Motor neuron (in vitro differentiated cells): ENCODE measurements at regions not wholly inside any gene's neighbourhood (a gene's known extent, or its start where the extent isn't known, plus 50 kb on each side); places are given as distances from the start of the nearest gene placed in this dataset.
"Not testable (repeated sequence)": the region's sequence is repeated elsewhere in the genome, so short reads cannot be mapped to it uniquely, and the experiment has no call there.

Experiments used
- ATAC-seq, 8 experiments: fragments of 200-7000 bp; cut with Tn5 transposase; replicated peaks in 6 of 8; 2 replicates each; pipeline ENCODE4 v1.8.0; 2021; ENCODE audit warnings: mild to moderate bottlenecking in 8 of 8, moderate library complexity in 8 of 8
- H3K27ac ChIP-seq, 2 donors: fragments of 250-450 bp; sonication (Bioruptor Pico); 2 replicates each; pipeline ENCODE4 v1.9.0; 2021; ENCODE audit warnings: antibody characterized with exemption in 2 of 2, mild to moderate bottlenecking in 2 of 2, moderate library complexity in 1 of 2
- H3K4me1 ChIP-seq, 2 donors: fragments of 250-450 bp; sonication (Bioruptor Pico); replicated peaks in 1 of 2; 2 replicates each; pipeline ENCODE4 v1.6.1; 2021; ENCODE audit warnings: antibody characterized with exemption in 2 of 2, mild to moderate bottlenecking in 2 of 2, moderate library complexity in 1 of 2
- H3K4me3 ChIP-seq, 5 donors: fragments of 250-450 bp; sonication (Bioruptor Pico); 2 replicates each; pipeline ENCODE4 v1.9.0; 2021; ENCODE audit warnings: antibody characterized with exemption in 5 of 5, mild to moderate bottlenecking in 5 of 5, moderate library complexity in 4 of 5
- WGBS, 10 experiments: fragments of 450-650 bp; shearing (Covaris generic); methylation state at CpG; one replicate each; pipeline ENCODE4 v1.0.0; 2022; 5-methylcytosine and 5-hydroxymethylcytosine counted together
- in situ Hi-C, 9 experiments: fragments of 400-800 bp; cut with MboI; loops; one replicate each; pipeline ENCODE4 v1.15.0; 2021; ENCODE audit warnings: low sequenced_read_pairs in 9 of 9, low pct_unique_long_range_greater_than_20kb in 2 of 9; ENCODE audit not compliant: unreplicated experiment in 9 of 9

DNA sequence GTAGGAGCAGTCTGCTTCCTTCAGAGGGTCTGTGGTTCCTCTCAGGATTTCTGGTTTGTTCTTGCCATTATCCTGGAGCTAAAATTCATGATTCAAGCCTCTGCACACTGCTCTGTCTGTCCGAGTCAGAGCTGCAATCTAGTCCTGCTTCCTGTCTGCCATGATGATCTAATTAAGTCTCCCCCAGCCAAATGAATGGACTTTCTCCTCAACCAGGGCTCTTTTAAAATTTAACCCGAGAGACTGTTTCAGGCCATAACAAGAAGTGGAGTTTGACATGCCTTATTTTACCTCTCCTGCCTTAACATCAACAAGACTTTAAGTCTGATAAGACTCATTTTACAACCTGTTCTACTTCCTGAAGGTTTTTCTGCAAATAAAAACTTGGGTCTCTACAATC is 1009.6 kb upstream of the DDX18 start:
- no peak overlapping the region for H3K27ac ChIP-seq
- in situ Hi-C loops: no loop called here
- no peak overlapping the region for H3K4me3 ChIP-seq
- no peaks in the 10 kb centered on the region for H3K4me1 ChIP-seq
- 0 to 88% (median 26%) methylated on average over 1 to 2 of the region's 2 CpGs; no CpG with 5 or more reads in 2 of the 10 experiments for WGBS, 10 experiments
- ATAC-seq: no peak

DNA sequence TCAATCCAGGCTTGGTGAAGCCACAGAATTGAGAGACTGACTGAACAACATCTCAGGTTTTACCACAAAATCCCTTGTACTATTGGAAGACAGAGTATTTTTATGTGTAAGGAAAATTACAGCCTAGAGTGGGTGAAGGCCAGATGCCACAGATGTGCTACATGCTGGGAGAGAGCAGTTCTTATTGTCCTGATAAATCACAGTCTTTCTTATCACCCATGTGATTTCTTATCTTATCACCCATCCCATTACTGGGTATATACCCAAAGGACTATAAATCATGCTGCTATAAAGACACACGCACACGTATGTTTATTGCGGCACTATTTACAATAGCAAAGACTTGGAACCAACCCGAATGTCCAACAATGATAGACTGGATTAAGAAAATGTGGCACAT is 1008.0 kb upstream of the DDX18 start:
- no CpG with 5 or more reads among the region's 4 CpGs for WGBS, 10 experiments
- in situ Hi-C loops, H3K27ac ChIP-seq, ATAC-seq, H3K4me1 ChIP-seq, H3K4me3 ChIP-seq: not testable (repeated sequence)

DNA sequence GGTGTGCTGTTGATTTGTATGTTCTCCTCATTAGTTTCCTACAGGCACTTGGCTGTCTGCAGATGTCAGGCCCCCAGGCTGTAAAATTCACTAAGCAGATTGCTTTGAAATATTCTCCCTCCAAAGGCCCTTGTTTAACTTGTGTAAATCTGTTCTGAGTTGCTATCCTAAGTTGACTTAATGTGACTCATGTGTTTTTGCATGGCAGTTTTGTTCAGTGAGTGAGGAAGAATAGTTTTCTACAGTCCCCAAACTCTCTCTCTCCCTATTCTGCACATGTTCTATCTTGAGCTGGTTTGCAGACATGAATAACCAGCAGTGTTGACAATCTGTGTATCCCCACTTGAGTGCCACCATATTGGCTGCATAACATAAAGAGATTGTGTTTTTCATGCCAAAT is 1005.4 kb upstream of the DDX18 start:
- in situ Hi-C loops: no loop called here
- ATAC-seq: peak in 5 of 8 experiments; percentile 29 to 86 (median 49)
- H3K27ac ChIP-seq: no peak overlapping the region

DNA sequence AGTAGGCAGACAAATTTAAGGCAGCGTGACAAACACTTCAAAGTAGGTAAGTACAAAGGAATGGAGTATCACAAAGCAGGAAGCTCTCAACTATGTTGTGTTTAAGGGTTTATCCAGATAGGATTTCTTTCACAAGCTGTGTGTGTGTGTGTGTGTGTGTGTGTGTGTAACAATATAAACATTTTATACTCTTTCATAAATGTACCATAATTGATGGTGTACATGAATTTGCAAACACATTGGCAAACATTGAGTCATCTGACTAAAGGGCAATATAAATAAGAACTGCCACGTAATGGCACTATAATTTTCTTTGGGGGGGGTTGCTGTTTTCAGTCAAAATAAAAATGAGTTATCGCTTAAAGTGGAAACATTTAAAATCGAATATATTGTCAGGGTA is 1004.4 kb upstream of the DDX18 start:
- in situ Hi-C loops: no loop called here
- no peak overlapping the region for H3K27ac ChIP-seq
- ATAC-seq: peak in 1 of 8 experiments; percentile 16
- H3K4me3 ChIP-seq: no peak overlapping the region
- 6 to 95% (median 53%) methylated on average over 2 to 4 of the region's 4 CpGs; no CpG with 5 or more reads in 2 of the 10 experiments for WGBS, 10 experiments
- no peaks in the 10 kb centered on the region for H3K4me1 ChIP-seq

More for the DNA sequence above, 1005.4 kb upstream of the DDX18 start:
- Histone ChIP-seq H3K4me1 (no peaks in the 10 kb centered on the region), H3K4me3 (no peak overlapping the region)

DNA sequence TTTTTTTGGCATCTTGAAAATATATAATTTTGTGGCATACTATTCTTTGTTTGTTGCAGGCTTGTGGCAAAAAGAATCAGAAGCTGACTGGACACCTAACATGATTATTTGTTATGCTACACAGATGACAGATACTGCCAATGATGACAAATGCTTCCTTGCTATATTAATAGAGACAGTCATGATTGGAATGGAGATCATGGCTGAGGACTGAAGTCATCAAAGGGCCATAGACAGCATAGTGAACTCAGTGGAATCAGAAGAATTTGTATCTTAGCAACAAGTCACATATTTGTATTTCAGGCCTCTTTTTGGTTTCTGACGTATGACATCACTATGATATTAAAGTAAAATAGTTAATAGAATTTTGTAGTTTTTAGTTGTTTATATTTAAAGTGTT is 1003.8 kb upstream of the DDX18 start:
- in situ Hi-C loops: no loop called here
- 0 to 88% (median 46%) methylated on average over 1 of the region's 1 CpG; no CpG with 5 or more reads in 1 of the 10 experiments for WGBS, 10 experiments
- Histone ChIP-seq H3K4me3 (no peak overlapping the region), H3K4me1 (no peaks in the 10 kb centered on the region), H3K27ac (no peak overlapping the region)
- no peak for ATAC-seq

DNA sequence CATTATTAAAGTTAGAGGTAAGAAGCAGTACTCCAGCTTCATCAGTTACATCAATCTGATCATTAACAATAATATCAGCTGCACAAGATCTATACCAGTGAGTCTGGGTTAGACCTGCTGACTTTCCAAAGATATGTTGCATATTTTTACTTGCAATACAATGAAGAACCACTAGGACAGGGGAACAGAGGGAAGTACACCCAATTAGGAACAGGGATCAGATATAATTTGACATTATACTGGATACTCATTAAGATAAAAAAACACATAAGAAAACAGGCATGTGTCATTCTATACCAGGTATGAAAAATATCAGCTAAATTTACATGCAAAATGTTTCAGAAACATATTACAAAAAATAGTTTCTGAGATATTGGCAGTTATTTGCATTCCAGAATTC is 995.1 kb upstream of the DDX18 start:
- in situ Hi-C loops: no loop called here
- Histone ChIP-seq H3K27ac (no peak overlapping the region), H3K4me1 (no peaks in the 10 kb centered on the region)

DNA sequence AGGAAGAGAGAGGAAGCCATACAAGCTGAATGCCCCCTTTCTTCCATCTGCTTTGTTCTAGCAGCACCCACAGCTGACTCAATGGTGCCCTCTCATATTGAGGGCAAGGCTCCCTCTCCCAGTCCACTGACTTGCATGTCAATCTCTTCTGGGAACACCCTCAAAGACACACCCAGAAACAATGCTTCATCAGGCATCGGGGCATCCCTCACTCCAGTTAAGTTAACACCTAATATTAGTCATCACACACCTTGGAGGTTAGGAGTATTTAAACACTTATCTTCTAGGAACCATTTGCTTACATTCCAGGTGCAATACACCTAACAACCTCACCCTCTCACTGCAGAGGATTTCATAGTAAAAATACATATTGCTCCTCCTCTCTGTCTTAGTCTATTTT is 993.5 kb upstream of the DDX18 start:
- WGBS, 10 experiments: 0 to 100% (median 60%) methylated on average over 1 of the region's 1 CpG; no CpG with 5 or more reads in 7 of the 10 experiments
- in situ Hi-C loops: no loop called here
- no peak for ATAC-seq
- Histone ChIP-seq H3K4me1 (no peaks in the 10 kb centered on the region), H3K4me3 (no peak overlapping the region), H3K27ac (no peak overlapping the region)

More for the DNA sequence above, 995.1 kb upstream of the DDX18 start:
- H3K4me3 ChIP-seq: no peak overlapping the region
- no peak for ATAC-seq

DNA sequence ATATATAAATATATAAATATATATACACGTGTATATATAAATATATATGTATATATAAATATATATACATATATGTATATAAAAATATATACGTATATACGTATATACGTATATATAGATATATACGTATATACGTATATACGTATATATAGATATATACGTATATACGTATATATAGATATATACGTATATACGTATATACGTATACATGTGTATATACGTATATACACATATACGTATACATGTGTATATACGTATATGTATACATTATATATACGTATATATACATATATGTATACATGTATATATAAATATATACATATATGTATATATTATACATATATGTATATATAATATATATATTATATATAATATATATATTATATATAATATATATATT is 984.9 kb upstream of the DDX18 start:
- 38 to 100% (median 83%) methylated on average over 1 to 9 of the region's 16 CpGs; no CpG with 5 or more reads in 5 of the 10 experiments for WGBS, 10 experiments
- H3K27ac ChIP-seq, H3K4me1 ChIP-seq, H3K4me3 ChIP-seq, in situ Hi-C loops, ATAC-seq: not testable (repeated sequence)

DNA sequence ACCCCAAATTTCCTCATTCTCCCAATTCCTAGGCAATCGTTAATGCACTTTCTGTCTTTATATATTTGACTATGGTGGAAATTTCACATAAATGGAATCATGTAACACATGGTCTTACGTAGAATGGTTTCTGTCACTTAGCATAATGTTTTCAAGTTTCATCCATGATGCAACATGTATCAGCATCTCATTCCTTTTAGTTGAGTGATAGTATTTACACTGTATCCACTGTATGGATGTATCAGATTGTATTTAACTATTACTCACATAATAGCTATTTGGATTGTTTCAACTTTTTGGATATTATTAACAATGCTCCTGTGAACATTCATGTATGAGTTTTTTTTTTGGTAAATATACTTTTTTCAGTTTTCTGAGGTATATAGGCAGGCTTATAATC is 982.3 kb upstream of the DDX18 start:
- in situ Hi-C loops: no loop called here
- ATAC-seq: no peak
- H3K27ac ChIP-seq: no peak overlapping the region
- no peak overlapping the region for H3K4me3 ChIP-seq
- 0 to 67% (median 59%) methylated on average over 2 of the region's 2 CpGs; no CpG with 5 or more reads in 1 of the 10 experiments for WGBS, 10 experiments
- H3K4me1 ChIP-seq: no peaks in the 10 kb centered on the region

DNA sequence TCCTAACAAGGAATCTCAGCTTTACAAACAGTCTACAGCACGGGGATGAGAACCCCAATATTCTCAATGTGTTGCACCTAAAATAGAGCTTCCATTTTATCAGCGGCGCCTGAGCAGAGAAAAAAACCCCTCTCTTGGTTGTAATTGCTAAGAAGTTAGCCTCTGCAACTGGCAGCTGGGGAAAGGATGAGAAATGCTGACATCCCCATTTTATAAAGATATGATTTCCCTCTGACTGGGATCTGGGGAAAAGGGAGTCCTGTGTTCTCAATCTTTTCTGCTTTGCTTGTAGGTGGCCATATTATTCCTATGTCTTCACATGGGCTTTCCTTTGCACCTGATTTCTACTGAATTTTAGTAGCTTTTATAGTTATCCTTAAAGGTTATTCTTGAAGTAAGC is 981.4 kb upstream of the DDX18 start:
- no peak overlapping the region for H3K27ac ChIP-seq
- WGBS, 10 experiments: 0 to 93% (median 80%) methylated on average over 1 to 3 of the region's 3 CpGs; no CpG with 5 or more reads in 1 of the 10 experiments
- no peak overlapping the region for H3K4me3 ChIP-seq
- in situ Hi-C loops: no loop called here
- no peak for ATAC-seq
- H3K4me1 ChIP-seq: no peaks in the 10 kb centered on the region

DNA sequence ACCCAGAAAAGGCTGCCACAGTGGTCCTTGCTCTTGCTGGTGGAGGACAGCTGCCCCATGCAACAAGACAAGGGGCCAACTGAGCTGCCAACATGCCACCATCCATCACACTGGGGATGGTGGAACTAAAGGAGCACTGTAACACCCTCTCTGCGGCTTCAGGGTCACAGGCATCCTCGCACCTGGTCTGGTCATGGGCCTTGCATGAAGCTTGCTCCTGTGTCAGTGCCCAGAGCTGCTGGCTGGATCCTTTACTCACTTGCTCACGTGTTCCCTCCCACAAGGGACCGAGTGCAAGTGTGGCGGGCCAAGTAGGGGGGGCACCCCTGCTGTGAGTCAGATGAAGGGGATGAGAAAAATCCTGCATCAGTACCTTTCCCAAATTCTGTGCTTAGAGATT is 972.3 kb upstream of the DDX18 start:
- Histone ChIP-seq H3K27ac (no peak overlapping the region), H3K4me1 (no peaks in the 10 kb centered on the region), H3K4me3 (no peak overlapping the region)
- 0 to 50% (median 20%) methylated on average over 1 to 3 of the region's 5 CpGs; no CpG with 5 or more reads in 5 of the 10 experiments for WGBS, 10 experiments
- in situ Hi-C loops: no loop called here
- ATAC-seq: no peak

DNA sequence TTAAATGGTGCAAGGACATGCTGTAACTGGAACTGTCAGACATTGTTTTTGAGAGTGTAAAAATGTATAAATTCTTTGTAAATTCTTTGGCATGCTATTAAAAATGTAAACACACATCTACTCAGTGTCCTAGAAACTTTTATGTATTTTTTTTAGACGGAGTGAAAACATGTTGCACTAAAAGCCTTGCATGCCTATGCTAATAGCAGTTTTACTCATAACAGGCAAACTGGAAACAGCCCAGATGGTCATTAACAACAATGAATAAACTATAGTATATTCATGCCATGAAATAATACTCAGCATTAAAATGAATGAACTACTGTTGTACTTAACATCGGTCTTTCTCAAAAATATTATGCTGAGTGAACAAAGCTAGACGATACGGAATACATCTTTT is 954.8 kb upstream of the DDX18 start:
- ATAC-seq: peak in 3 of 8 experiments; percentile 61 to 96 (median 75)
- Histone ChIP-seq H3K4me1 (no peaks in the 10 kb centered on the region), H3K4me3 (no peak overlapping the region), H3K27ac (no peak overlapping the region)
- in situ Hi-C loops: no loop called here
- WGBS, 10 experiments: 0 to 93% (median 71%) methylated on average over 1 to 4 of the region's 4 CpGs

DNA sequence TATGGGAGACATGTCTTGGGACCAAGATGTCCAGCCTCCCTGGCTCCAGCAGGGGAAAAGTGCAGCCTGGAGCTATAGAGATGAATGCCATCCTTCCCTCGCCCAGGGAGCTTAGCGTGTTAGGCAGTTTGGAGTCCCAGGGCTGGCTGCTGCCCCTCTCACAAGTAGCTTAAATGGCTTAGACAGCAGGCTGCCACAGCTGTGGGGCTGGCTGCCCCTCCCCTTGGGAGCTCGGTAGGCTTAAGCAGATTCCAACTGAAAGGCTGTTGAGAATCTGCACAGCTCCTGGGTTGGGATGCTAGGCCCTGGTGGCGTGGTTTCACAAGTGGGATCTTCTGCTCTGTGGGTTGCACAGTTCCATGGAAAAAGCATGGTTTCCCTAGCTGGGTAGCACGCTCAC is 940.5 kb upstream of the DDX18 start:
- in situ Hi-C loops: no loop called here
- Histone ChIP-seq H3K4me3 (no peak overlapping the region), H3K4me1 (peaks cover 0 to 4% of the 10 kb centered on the region in 2 donors), H3K27ac (no peak overlapping the region)
- WGBS, 10 experiments: 0 to 100% (median 75%) methylated on average over 1 to 2 of the region's 5 CpGs; no CpG with 5 or more reads in 4 of the 10 experiments
- no peak for ATAC-seq

DNA sequence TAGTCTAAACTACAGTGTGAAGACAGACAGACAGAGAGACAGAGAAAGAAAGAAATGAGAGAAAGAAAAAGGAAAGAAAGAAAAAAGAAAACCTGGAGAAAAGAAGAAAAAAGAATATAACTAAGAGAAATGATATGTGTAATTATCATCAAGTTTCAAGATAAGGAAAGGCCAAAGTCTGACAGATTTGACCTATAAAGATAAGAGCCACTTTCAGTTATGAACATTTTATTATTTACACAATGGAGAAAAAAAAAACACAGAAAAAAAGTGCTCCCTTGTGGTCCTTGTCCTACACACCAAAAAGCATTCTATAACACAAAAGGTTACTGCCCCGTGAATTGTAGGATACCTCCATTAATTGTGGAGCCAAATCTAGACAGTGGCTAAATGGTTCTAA is 937.2 kb upstream of the DDX18 start:
- in situ Hi-C loops: no loop called here
- WGBS, 10 experiments: 0 to 100% (median 86%) methylated on average over 1 of the region's 1 CpG; no CpG with 5 or more reads in 2 of the 10 experiments
- Histone ChIP-seq H3K4me1 (peaks cover 0 to 7% of the 10 kb centered on the region in 2 donors), H3K27ac (no peak overlapping the region), H3K4me3 (no peak overlapping the region)
- ATAC-seq: no peak
